ENCODE measurements at regions not wholly inside any gene's neighbourhood (a gene's known extent, or its start where the extent isn't known, plus 50 kb on each side); places are given as distances from the start of the nearest gene placed in this dataset.

DNA sequence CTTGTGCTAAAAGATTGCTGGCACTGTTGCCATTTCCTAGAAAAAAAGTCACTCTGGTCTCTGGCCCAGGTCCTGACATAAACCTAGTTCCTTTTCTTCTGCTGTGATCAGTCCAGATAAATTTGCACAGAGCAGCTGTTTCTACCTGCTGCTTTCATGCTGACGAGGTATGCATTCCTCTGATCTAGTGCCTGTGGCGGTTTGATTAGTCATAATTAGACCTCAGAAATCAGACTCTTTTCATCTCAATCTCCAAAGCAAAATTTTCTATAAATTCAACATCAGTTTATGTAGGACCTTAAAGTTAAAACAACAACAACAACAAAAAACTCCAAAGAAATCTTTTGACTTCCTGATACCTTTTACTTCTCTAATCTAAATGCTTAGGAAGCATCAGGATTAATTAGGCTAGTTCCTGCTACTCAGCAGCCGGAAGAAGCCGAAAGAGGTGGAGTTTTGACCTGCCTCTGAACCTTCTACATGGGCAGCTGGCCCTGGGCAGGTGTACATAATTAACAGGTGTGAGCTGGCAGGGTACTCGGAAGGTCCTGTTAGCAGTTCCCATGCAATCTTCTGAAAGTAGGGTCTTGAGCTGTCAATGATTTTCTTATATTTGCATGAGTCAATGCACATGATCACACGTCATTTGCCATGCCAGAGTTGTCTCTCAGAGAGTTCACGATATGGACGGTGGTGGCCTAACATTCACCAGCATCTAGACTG lies 83.3 kb upstream of the CCDC112 start (continued):
- TF ChIP-seq ELK1 (IDR thresholded peaks at IDR 0.05; ENCODE audit: low read depth, low read length) (no peak), MLLT1 (IDR thresholded peaks at IDR 0.05) (peak; percentile 63; the same call in 1 of the 2 replicates), E2F8 (IDR thresholded peaks at IDR 0.05; ENCODE audit: low read depth, partially characterized antibody) (no peak), SREBF2 (IDR thresholded peaks at IDR 0.05; ENCODE audit: low read length) (no peak), PAX5 (IDR thresholded peaks at IDR 0.05; ENCODE audit: borderline replicate concordance, low read depth, low read length) (no peak), ASH2L (IDR thresholded peaks at IDR 0.05; ENCODE audit: borderline replicate concordance, low read depth) (no peak), MTA2 (IDR thresholded peaks at IDR 0.05; ENCODE audit: low read depth) (peak; percentile 66), PAX8 (IDR thresholded peaks at IDR 0.05) (no peak), TCF7 (IDR thresholded peaks at IDR 0.05; ENCODE audit: borderline replicate concordance) (peak; percentile 92), GATAD2B (conservative IDR thresholded peaks at IDR 0.05; ENCODE audit: low read depth) (no peak), ATF3 (IDR thresholded peaks at IDR 0.05; ENCODE audit: borderline replicate concordance, extremely low read depth, low read depth, low read length) (no peak), EGR1 (IDR thresholded peaks at IDR 0.05; ENCODE audit: borderline replicate concordance in 1 of 2, low read depth in 2 of 2, low read length in 2 of 2) (no peak), RUNX3 (IDR thresholded peaks at IDR 0.05; ENCODE audit: low read length) (peak; percentile 98), SIX5 (IDR thresholded peaks at IDR 0.05; ENCODE audit: low read depth, low read length, severe bottlenecking) (no peak), EP300 (IDR thresholded peaks at IDR 0.05; ENCODE audit: borderline replicate concordance in 1 of 2, control insufficient read depth in 1 of 2, low read depth in 2 of 2, low read length in 2 of 2) (peak in 1 of 2 experiments; percentile 55; a peak in 1 of 4 replicates), POLR2AphosphoS5 (IDR thresholded peaks at IDR 0.05; ENCODE audit: low read length) (no peak), KLF5 (IDR thresholded peaks at IDR 0.05; ENCODE audit: partially characterized antibody) (no peak), CBFB (IDR thresholded peaks at IDR 0.05; ENCODE audit: low read depth) (peak; percentile 68; the same call in 1 of the 2 replicates), ATF7 (IDR thresholded peaks at IDR 0.05; ENCODE audit: low read depth) (peak; percentile 20; the same call in 1 of the 2 replicates), FOXK2 (IDR thresholded peaks at IDR 0.05) (no peak), REST (IDR thresholded peaks at IDR 0.05; ENCODE audit: low read depth, low read length) (peak; percentile 83)

Measured in GM12878 (cell line).